NCI-H446 (cell line): ENCODE measurements at regions not wholly inside any gene's neighbourhood (a gene's known extent, or its start where the extent isn't known, plus 50 kb on each side); places are given as distances from the start of the nearest gene placed in this dataset.
"Not testable (repeated sequence)": the region's sequence is repeated elsewhere in the genome, so short reads cannot be mapped to it uniquely, and the experiment has no call there.

ENCODE experiments used
- DNase-seq, 2 experiments: peaks; one replicate each; lab custom pipeline; 2025; lab: John Stamatoyannopoulos, UW

GRCh38 chr12:60195483-60195882 lies 599.7 kb downstream of the SLC16A7 start:
- DNase-seq, result no peak

- DNase-seq, result no peak
Measured at GRCh38 chr12:60196366-60196765, 600.5 kb downstream of the SLC16A7 start.

GRCh38 chr12:60197589-60197988 lies 601.8 kb downstream of the SLC16A7 start:
- DNase-seq, result no peak

- DNase-seq, result no peak
Measured at GRCh38 chr12:60201891-60202290, 606.1 kb downstream of the SLC16A7 start.

GRCh38 chr12:60205500-60205899 lies 609.7 kb downstream of the SLC16A7 start:
- no peak for DNase-seq

- no peak for DNase-seq
Measured at GRCh38 chr12:60209521-60209920, 613.7 kb downstream of the SLC16A7 start.

GRCh38 chr12:60209933-60210332 lies 614.1 kb downstream of the SLC16A7 start:
- DNase-seq, result no peak

GRCh38 chr12:60210756-60211155 lies 614.9 kb downstream of the SLC16A7 start:
- no peak for DNase-seq

- no peak for DNase-seq
Measured at GRCh38 chr12:60211244-60211643, 615.4 kb downstream of the SLC16A7 start.

GRCh38 chr12:60212159-60213000 lies 616.6 kb downstream of the SLC16A7 start:
- no peak for DNase-seq

- not testable (repeated sequence) for DNase-seq
Measured at GRCh38 chr12:60213272-60213671, 617.4 kb downstream of the SLC16A7 start.

- no peak for DNase-seq
Measured at GRCh38 chr12:60216226-60216625, 620.4 kb downstream of the SLC16A7 start.

- no peak for DNase-seq
Measured at GRCh38 chr12:60223242-60223641, 627.4 kb downstream of the SLC16A7 start.

- no peak for DNase-seq
Measured at GRCh38 chr12:60225216-60226000, 629.6 kb downstream of the SLC16A7 start.

GRCh38 chr12:60227916-60228315 lies 632.1 kb downstream of the SLC16A7 start:
- DNase-seq, result no peak

GRCh38 chr12:60230056-60230455 lies 634.2 kb downstream of the SLC16A7 start:
- DNase-seq, result no peak

- DNase-seq, result no peak
Measured at GRCh38 chr12:60231303-60231702, 635.5 kb downstream of the SLC16A7 start.

GRCh38 chr12:60231976-60232907 lies 636.4 kb downstream of the SLC16A7 start:
- DNase-seq, result no peak

- DNase-seq, result not testable (repeated sequence)
Measured at GRCh38 chr12:60234611-60235195, 638.9 kb downstream of the SLC16A7 start.

GRCh38 chr12:60235261-60235660 lies 639.4 kb downstream of the SLC16A7 start:
- no peak for DNase-seq

- DNase-seq, result not testable (repeated sequence)
Measured at GRCh38 chr12:60236416-60236815, 640.6 kb downstream of the SLC16A7 start.

- no peak for DNase-seq
Measured at GRCh38 chr12:60240891-60241290, 645.1 kb downstream of the SLC16A7 start.
